SK-N-SH treated with all-trans-retinoic acid at 6 μM for 48 hours (cell line): ENCODE measurements at regions not wholly inside any gene's neighbourhood (a gene's known extent, or its start where the extent isn't known, plus 50 kb on each side); places are given as distances from the start of the nearest gene placed in this dataset.

ENCODE experiments used
- CSDC2 ChIP-seq: fragments of 250-450 bp; sonication (Bioruptor Pico); IDR thresholded peaks from 2 replicates; pipeline ENCODE4 v1.5.0; 2020; ENCODE audit warnings: mild to moderate bottlenecking, moderate library complexity
- CSRNP3 ChIP-seq: fragments of 250-450 bp; sonication (Bioruptor Pico); IDR thresholded peaks from 2 replicates; pipeline ENCODE4 v1.5.1; 2021; ENCODE audit warnings: mild to moderate bottlenecking, moderate library complexity
- GLIS3 ChIP-seq: fragments of 250-450 bp; sonication (Bioruptor Pico); IDR thresholded peaks from 2 replicates; pipeline ENCODE4 v1.5.0; 2020; ENCODE audit warnings: mild to moderate bottlenecking, moderate library complexity
- ISL1 ChIP-seq: fragments of 250-450 bp; sonication (Bioruptor Pico); IDR thresholded peaks from 2 replicates; pipeline ENCODE4 v2.1.2; 2022; ENCODE audit warnings: mild to moderate bottlenecking, moderate library complexity
- OSR1 ChIP-seq: fragments of 250-450 bp; sonication (Bioruptor Pico); IDR thresholded peaks from 2 replicates; pipeline ENCODE4 v1.8.0; 2022; ENCODE audit warnings: moderate library complexity, mild to moderate bottlenecking, inconsistent platforms
- PATZ1 ChIP-seq: fragments of 250-450 bp; sonication (Bioruptor Pico); IDR thresholded peaks from 2 replicates; pipeline ENCODE4 v1.8.0; 2020; ENCODE audit warnings: mild to moderate bottlenecking, moderate library complexity, borderline replicate concordance
- PPARA ChIP-seq: fragments of 250-450 bp; sonication (Bioruptor Pico); IDR thresholded peaks from 2 replicates; pipeline ENCODE4 v1.5.0; 2020; ENCODE audit warnings: mild to moderate bottlenecking, borderline replicate concordance
- SNAI2 ChIP-seq: fragments of 250-450 bp; sonication (Bioruptor Pico); IDR thresholded peaks from 2 replicates; pipeline ENCODE4 v1.5.0; 2020; ENCODE audit warnings: mild to moderate bottlenecking, moderate library complexity
- TOX ChIP-seq: fragments of 250-450 bp; sonication (Bioruptor Pico); IDR thresholded peaks from 2 replicates; pipeline ENCODE4 v1.8.0; 2021; ENCODE audit warnings: mild to moderate bottlenecking, moderate library complexity, borderline replicate concordance
- ZC3H10 ChIP-seq: fragments of 250-450 bp; sonication (Bioruptor Pico); IDR thresholded peaks from 2 replicates; pipeline ENCODE4 v1.5.1; 2021; ENCODE audit warnings: mild to moderate bottlenecking, moderate library complexity
- ZFP3 ChIP-seq: fragments of 250-450 bp; sonication (Bioruptor Pico); IDR thresholded peaks from 2 replicates; pipeline ENCODE4 v1.5.0; 2020; ENCODE audit warnings: mild to moderate bottlenecking, moderate library complexity
- TF ChIP-seq, protein P1 (sequence below): fragments of 250-450 bp; sonication (Bioruptor Pico); IDR thresholded peaks from 2 replicates; pipeline ENCODE4 v1.8.0; 2021; ENCODE audit warnings: low read depth, mild to moderate bottlenecking, moderate library complexity, borderline replicate concordance

GRCh38 chr21:27580276-27580675 is 613.4 kb upstream of the ADAMTS5 start:
- no peak for TF ChIP-seq CSRNP3
- TF ChIP-seq ISL1: peak; percentile 60
- no peak for TF ChIP-seq OSR1 (CRISPR knock-in tag)
- no peak for TF ChIP-seq ZFP3
- TF ChIP-seq CSDC2 (CRISPR knock-in tag): no peak
- TF ChIP-seq, protein P1, sequence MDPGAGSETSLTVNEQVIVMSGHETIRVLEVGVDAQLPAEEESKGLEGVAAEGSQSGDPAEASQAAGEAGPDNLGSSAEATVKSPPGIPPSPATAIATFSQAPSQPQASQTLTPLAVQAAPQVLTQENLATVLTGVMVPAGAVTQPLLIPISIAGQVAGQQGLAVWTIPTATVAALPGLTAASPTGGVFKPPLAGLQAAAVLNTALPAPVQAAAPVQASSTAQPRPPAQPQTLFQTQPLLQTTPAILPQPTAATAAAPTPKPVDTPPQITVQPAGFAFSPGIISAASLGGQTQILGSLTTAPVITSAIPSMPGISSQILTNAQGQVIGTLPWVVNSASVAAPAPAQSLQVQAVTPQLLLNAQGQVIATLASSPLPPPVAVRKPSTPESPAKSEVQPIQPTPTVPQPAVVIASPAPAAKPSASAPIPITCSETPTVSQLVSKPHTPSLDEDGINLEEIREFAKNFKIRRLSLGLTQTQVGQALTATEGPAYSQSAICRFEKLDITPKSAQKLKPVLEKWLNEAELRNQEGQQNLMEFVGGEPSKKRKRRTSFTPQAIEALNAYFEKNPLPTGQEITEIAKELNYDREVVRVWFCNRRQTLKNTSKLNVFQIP: no peak
- TF ChIP-seq TOX (CRISPR knock-in tag): no peak; the same call in 1 of the 2 replicates
- TF ChIP-seq PATZ1: no peak
- no peak for TF ChIP-seq SNAI2
- no peak for TF ChIP-seq ZC3H10
- TF ChIP-seq PPARA (CRISPR knock-in tag): no peak
- TF ChIP-seq GLIS3 (CRISPR knock-in tag): no peak
